Dermis blood vessel endothelial cell (primary cell): ENCODE measurements at regions not wholly inside any gene's neighbourhood (a gene's known extent, or its start where the extent isn't known, plus 50 kb on each side); places are given as distances from the start of the nearest gene placed in this dataset.
"Not testable (repeated sequence)": the region's sequence is repeated elsewhere in the genome, so short reads cannot be mapped to it uniquely, and the experiment has no call there.

Experiments used
- DNase-seq: peaks from one replicate; pipeline ENCODE4 v3.0.0; 2010

- not testable (repeated sequence) for DNase-seq
Measured at GRCh38 chr7:19954166-19954565, 180.7 kb upstream of the TMEM196 start.

- DNase-seq = not testable (repeated sequence)
Measured at GRCh38 chr7:19953411-19953810, 180.0 kb upstream of the TMEM196 start.

- DNase-seq = no peak
Measured at GRCh38 chr7:19948160-19948559, 174.7 kb upstream of the TMEM196 start.

- no peak for DNase-seq
Measured at GRCh38 chr7:19944363-19945120, 171.1 kb upstream of the TMEM196 start.

GRCh38 chr7:19939746-19940145, 166.3 kb upstream of the TMEM196 start:
- DNase-seq = no peak

GRCh38 chr7:19932549-19933249, 159.3 kb upstream of the TMEM196 start:
- DNase-seq = no peak

- no peak for DNase-seq
Measured at GRCh38 chr7:19930851-19931250, 157.4 kb upstream of the TMEM196 start.

GRCh38 chr7:19930051-19930450, 156.6 kb upstream of the TMEM196 start:
- no peak for DNase-seq

- no peak for DNase-seq
Measured at GRCh38 chr7:19928247-19928646, 154.8 kb upstream of the TMEM196 start.

- no peak for DNase-seq
Measured at GRCh38 chr7:19920705-19921104, 147.3 kb upstream of the TMEM196 start.

- DNase-seq = no peak
Measured at GRCh38 chr7:19920166-19920565, 146.7 kb upstream of the TMEM196 start.

GRCh38 chr7:19919261-19920095, 146.1 kb upstream of the TMEM196 start:
- peak; percentile 3 for DNase-seq

- DNase-seq = peak; percentile 1
Measured at GRCh38 chr7:19916046-19916445, 142.6 kb upstream of the TMEM196 start.

GRCh38 chr7:19915596-19915995, 142.2 kb upstream of the TMEM196 start:
- no peak for DNase-seq

GRCh38 chr7:19914866-19915265, 141.4 kb upstream of the TMEM196 start:
- DNase-seq = no peak

- DNase-seq = no peak
Measured at GRCh38 chr7:19900118-19900517, 126.7 kb upstream of the TMEM196 start.

GRCh38 chr7:19899529-19899928, 126.1 kb upstream of the TMEM196 start:
- no peak for DNase-seq

GRCh38 chr7:19882893-19883292, 109.5 kb upstream of the TMEM196 start:
- not testable (repeated sequence) for DNase-seq

- no peak for DNase-seq
Measured at GRCh38 chr7:19872094-19872493, 98.7 kb upstream of the TMEM196 start.

GRCh38 chr7:19871102-19871501, 97.7 kb upstream of the TMEM196 start:
- no peak for DNase-seq

- no peak for DNase-seq
Measured at GRCh38 chr7:19869979-19870378, 96.6 kb upstream of the TMEM196 start.

- DNase-seq = no peak
Measured at GRCh38 chr7:19853261-19853832, 79.9 kb upstream of the TMEM196 start.

GRCh38 chr7:19852192-19852591, 78.8 kb upstream of the TMEM196 start:
- no peak for DNase-seq
